K562 (cell line): ENCODE measurements at regions not wholly inside any gene's neighbourhood (a gene's known extent, or its start where the extent isn't known, plus 50 kb on each side); places are given as distances from the start of the nearest gene placed in this dataset.
"Not testable (repeated sequence)": the region's sequence is repeated elsewhere in the genome, so short reads cannot be mapped to it uniquely, and the experiment has no call there.

Experiments used
- CTCF ChIP-seq, 3 experiments: IDR thresholded peaks in 2 of 3; conservative IDR thresholded peaks in 1 of 3; 2 replicates each; pipeline ENCODE4 v1.5.1; 2011 to 2012; ENCODE audit warnings: low read length in 3 of 3, mild to moderate bottlenecking in 3 of 3, control low read depth in 2 of 3, improper control_type of control experiment in 1 of 3, inconsistent platforms in 1 of 3, low read depth in 1 of 3, mixed read lengths in 1 of 3, moderate library complexity in 1 of 3; ENCODE audit not compliant: insufficient read depth in 2 of 3
- E2F8 ChIP-seq: fragments of 450-650 bp; IDR thresholded peaks from 2 replicates; pipeline ENCODE4 v1.7.1; 2018; ENCODE audit warnings: mild to moderate bottlenecking, low read depth; ENCODE audit not compliant: partially characterized antibody
- ZNF766 ChIP-seq: fragments of 200-800 bp; sonication (Bioruptor generic); conservative IDR thresholded peaks from 2 replicates; pipeline ENCODE4 v1.6.1; 2016; ENCODE audit warnings: missing genetic modification characterization, missing compliant biosample characterization
- TF ChIP-seq, protein P1 (sequence below): sonication (generic); formaldehyde crosslinking; IDR thresholded peaks from 2 replicates; pipeline ENCODE4 v1.9.0; 2022; ENCODE audit warnings: mild to moderate bottlenecking, missing genetic modification reagents
- TF ChIP-seq, protein P2 (sequence below): sonication (generic); formaldehyde crosslinking; IDR thresholded peaks from 2 replicates; pipeline ENCODE4 v1.8.1; 2023; ENCODE audit warnings: mild to moderate bottlenecking, missing genetic modification reagents

- TF ChIP-seq, protein P1, sequence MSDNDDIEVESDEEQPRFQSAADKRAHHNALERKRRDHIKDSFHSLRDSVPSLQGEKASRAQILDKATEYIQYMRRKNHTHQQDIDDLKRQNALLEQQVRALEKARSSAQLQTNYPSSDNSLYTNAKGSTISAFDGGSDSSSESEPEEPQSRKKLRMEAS = not testable (repeated sequence)
- TF ChIP-seq ZNF766 (CRISPR knock-in tag); E2F8; CTCF (IDR thresholded peaks at IDR 0.05 in 2 of 3, conservative IDR thresholded peaks at IDR 0.05 in 1 of 3; ENCODE audit: insufficient read depth in 2 of 3, low read depth in 1 of 3, low read length in 3 of 3): not testable (repeated sequence)
- TF ChIP-seq, protein P2, sequence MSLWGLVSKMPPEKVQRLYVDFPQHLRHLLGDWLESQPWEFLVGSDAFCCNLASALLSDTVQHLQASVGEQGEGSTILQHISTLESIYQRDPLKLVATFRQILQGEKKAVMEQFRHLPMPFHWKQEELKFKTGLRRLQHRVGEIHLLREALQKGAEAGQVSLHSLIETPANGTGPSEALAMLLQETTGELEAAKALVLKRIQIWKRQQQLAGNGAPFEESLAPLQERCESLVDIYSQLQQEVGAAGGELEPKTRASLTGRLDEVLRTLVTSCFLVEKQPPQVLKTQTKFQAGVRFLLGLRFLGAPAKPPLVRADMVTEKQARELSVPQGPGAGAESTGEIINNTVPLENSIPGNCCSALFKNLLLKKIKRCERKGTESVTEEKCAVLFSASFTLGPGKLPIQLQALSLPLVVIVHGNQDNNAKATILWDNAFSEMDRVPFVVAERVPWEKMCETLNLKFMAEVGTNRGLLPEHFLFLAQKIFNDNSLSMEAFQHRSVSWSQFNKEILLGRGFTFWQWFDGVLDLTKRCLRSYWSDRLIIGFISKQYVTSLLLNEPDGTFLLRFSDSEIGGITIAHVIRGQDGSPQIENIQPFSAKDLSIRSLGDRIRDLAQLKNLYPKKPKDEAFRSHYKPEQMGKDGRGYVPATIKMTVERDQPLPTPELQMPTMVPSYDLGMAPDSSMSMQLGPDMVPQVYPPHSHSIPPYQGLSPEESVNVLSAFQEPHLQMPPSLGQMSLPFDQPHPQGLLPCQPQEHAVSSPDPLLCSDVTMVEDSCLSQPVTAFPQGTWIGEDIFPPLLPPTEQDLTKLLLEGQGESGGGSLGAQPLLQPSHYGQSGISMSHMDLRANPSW = not testable (repeated sequence)
These were observed 1253.6 kb downstream of the RPIA start for GRCh38 chr2:89945004-89945616.
